ENCODE measurements at regions not wholly inside any gene's neighbourhood (a gene's known extent, or its start where the extent isn't known, plus 50 kb on each side); places are given as distances from the start of the nearest gene placed in this dataset.

DNA sequence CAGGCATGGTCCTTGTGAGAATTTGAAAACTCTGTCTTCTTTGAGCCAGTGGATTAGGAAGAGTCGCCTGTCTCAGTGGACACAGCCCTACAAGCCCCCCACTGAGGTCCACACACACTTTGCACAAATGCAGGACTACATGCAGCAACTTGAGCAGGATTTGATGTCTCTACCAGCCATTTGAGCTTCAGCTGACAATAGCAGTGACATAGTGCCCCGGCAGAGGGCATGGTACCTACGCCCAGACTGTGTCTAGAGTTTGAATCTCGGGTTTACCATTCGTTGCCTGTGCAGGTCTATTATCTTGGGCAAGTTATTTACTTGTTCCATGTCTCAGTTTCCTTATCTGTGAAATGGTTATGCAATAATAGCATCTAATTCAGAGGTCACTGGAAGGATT is 580.1 kb downstream of the TFAP2B start:
- DNase-seq (ENCODE audit: low spot score in 2 of 2) (no peak), ATAC-seq (no peak)
- Mint-ChIP-seq H3K4me1 (no peaks in the 10 kb centered on the region), H3K36me3 (no peaks in the 10 kb centered on the region), H3K27ac (no peak overlapping the region), H3K9me3 (peaks cover under 1% of the 10 kb centered on the region), H3K4me3 (no peak overlapping the region)

- Mint-ChIP-seq H3K4me1 (no peaks in the 10 kb centered on the region), H3K27ac (no peak overlapping the region), H3K36me3 (no peaks in the 10 kb centered on the region), H3K4me3 (no peak overlapping the region), H3K9me3 (peaks cover 13% of the 10 kb centered on the region)
- ATAC-seq (no peak), DNase-seq (ENCODE audit: low spot score in 2 of 2) (no peak)
Measured at GRCh38 chr6:51410453-51410852, 591.8 kb downstream of the TFAP2B start.

GRCh38 chr6:51411496-51412125 is 592.9 kb downstream of the TFAP2B start:
- Mint-ChIP-seq H3K27ac (no peak overlapping the region), H3K4me1 (no peaks in the 10 kb centered on the region), H3K9me3 (peaks cover 9% of the 10 kb centered on the region), H3K4me3 (no peak overlapping the region), H3K36me3 (no peaks in the 10 kb centered on the region)
- DNase-seq (ENCODE audit: low spot score in 2 of 2) (no peak), ATAC-seq (no peak)

DNA sequence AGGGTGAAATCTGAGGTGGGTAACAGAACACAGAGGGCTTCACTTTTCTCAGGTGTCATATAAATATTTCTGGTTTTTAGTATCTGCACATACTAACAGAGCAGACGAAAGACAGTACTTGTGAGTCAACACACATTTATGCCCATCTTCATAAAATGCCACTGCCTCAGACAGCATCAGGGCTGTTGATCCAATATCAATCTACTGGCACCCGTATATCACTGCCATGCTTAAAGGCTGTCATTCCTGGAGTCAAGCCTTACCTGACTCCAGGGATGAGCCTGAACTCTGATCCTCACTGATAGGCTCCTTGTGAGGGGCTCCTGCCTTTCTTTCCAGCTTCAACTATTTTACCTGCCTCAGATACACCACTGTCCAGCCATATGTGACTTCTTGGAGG is 595.7 kb downstream of the TFAP2B start:
- Mint-ChIP-seq H3K27ac (no peak overlapping the region), H3K4me3 (no peak overlapping the region), H3K9me3 (peaks cover 11% of the 10 kb centered on the region), H3K36me3 (no peaks in the 10 kb centered on the region), H3K4me1 (no peaks in the 10 kb centered on the region)
- ATAC-seq (no peak), DNase-seq (ENCODE audit: low spot score in 2 of 2) (no peak)

DNA sequence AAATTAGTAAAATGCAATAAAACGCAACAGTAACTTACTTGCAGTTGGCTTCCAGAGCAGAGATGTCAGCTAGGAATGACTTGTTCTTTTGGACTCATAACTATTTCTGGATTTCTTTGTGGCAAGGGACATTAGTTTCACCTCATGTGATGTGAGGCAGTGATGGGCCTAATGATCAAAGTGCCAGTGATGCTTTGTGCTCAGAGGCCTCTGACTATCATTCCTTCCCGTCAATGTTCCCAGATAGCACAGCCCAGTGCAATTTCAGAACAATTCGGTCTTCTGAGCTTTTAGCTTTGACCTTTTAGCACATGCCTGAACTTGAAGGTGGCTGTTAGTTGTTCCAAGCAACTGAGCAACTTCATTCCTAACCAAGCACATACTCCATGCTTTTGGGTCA is 596.8 kb downstream of the TFAP2B start:
- no peak overlapping the region for H3K4me3 Mint-ChIP-seq
- ATAC-seq, result no peak
- H3K27ac Mint-ChIP-seq, result no peak overlapping the region
- no peaks in the 10 kb centered on the region for H3K36me3 Mint-ChIP-seq
- peaks cover 13% of the 10 kb centered on the region for H3K9me3 Mint-ChIP-seq
- H3K4me1 Mint-ChIP-seq, result no peaks in the 10 kb centered on the region
- no peak for DNase-seq (ENCODE audit: low spot score in 2 of 2)

DNA sequence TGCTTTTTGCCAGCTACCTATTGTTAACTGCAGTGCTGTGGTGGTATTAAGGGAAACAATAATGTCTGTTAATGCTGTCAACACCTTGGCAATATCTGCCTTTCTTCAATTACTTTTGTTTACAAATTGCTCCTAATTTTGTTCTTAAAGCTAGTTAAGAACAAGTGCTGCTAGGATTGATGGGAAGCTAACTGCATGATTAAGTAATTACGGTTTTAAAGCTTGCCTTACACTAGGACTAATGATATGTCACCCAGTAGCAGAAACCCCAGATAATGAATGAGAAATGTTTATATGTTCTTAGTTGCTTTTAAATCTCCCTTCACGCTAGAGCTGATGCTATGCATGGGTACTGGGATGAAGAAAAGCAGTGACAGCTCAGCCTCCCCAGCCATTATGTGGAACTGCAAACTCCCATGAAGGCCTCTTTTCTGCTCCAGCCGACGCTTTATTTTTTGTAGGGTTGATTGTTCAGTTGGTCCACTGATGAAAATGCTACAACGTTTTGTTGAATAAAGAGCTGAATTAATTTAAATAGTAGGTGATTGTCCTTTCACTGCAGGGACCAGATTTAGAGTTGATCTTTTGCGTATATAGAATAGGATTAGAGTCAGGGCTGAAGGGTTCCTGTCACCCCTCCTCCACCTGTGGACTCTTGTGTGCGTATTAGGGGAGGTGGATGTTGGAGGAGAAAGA is 610.5 kb downstream of the TFAP2B start:
- Mint-ChIP-seq H3K36me3 (no peaks in the 10 kb centered on the region), H3K4me1 (no peaks in the 10 kb centered on the region), H3K4me3 (no peak overlapping the region), H3K27ac (no peak overlapping the region), H3K9me3 (peaks cover 12% of the 10 kb centered on the region)
- DNase-seq (ENCODE audit: low spot score in 2 of 2), result no peak
- ATAC-seq, result no peak

DNA sequence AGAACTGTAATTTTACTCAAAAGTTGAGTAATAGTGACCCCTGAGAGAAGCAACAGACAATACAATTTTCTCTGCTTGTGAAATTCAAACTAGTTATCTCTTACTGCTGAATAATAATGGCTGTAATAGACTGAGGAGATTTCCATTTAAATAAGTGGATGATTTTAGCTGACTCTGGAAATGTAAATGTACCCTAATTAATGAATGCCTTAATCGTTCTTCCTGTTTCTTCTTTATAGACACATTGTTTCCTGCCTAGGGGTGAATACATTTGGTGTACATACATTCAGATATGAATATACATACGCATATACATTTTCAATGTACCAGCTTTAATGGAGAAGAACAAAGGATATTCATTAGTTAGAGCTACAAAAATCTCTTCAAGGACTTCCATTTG is 611.9 kb downstream of the TFAP2B start:
- no peak overlapping the region for H3K27ac Mint-ChIP-seq
- no peaks in the 10 kb centered on the region for H3K36me3 Mint-ChIP-seq
- ATAC-seq, result no peak
- no peaks in the 10 kb centered on the region for H3K4me1 Mint-ChIP-seq
- no peak for DNase-seq (ENCODE audit: low spot score in 2 of 2)
- H3K9me3 Mint-ChIP-seq, result peaks cover 8% of the 10 kb centered on the region
- no peak overlapping the region for H3K4me3 Mint-ChIP-seq

- no peak overlapping the region for H3K4me3 Mint-ChIP-seq
- H3K4me1 Mint-ChIP-seq, result no peaks in the 10 kb centered on the region
- peaks cover 8% of the 10 kb centered on the region for H3K9me3 Mint-ChIP-seq
- ATAC-seq (no peak), DNase-seq (ENCODE audit: low spot score in 2 of 2) (no peak)
- no peaks in the 10 kb centered on the region for H3K36me3 Mint-ChIP-seq
- H3K27ac Mint-ChIP-seq, result no peak overlapping the region
Measured at GRCh38 chr6:51432481-51432880, 613.8 kb downstream of the TFAP2B start.

GRCh38 chr6:51450248-51450957 is 631.7 kb downstream of the TFAP2B start:
- ATAC-seq (no peak), DNase-seq (ENCODE audit: low spot score in 2 of 2) (no peak)
- H3K4me1 Mint-ChIP-seq, result no peaks in the 10 kb centered on the region
- H3K36me3 Mint-ChIP-seq, result no peaks in the 10 kb centered on the region
- no peak overlapping the region for H3K4me3 Mint-ChIP-seq
- H3K9me3 Mint-ChIP-seq, result peaks cover 7% of the 10 kb centered on the region
- H3K27ac Mint-ChIP-seq, result no peak overlapping the region

GRCh38 chr6:51450958-51451357 is 632.3 kb downstream of the TFAP2B start:
- H3K27ac Mint-ChIP-seq, result no peak overlapping the region
- no peaks in the 10 kb centered on the region for H3K36me3 Mint-ChIP-seq
- ATAC-seq (no peak), DNase-seq (ENCODE audit: low spot score in 2 of 2) (no peak)
- no peaks in the 10 kb centered on the region for H3K4me1 Mint-ChIP-seq
- H3K4me3 Mint-ChIP-seq, result no peak overlapping the region
- H3K9me3 Mint-ChIP-seq, result peaks cover 7% of the 10 kb centered on the region

GRCh38 chr6:51456282-51456681 is 631.1 kb downstream of the PKHD1 start:
- H3K4me3 Mint-ChIP-seq, result no peak overlapping the region
- peaks cover 5% of the 10 kb centered on the region for H3K9me3 Mint-ChIP-seq
- no peak for ATAC-seq
- no peak for DNase-seq (ENCODE audit: low spot score in 2 of 2)
- no peaks in the 10 kb centered on the region for H3K36me3 Mint-ChIP-seq
- H3K27ac Mint-ChIP-seq, result no peak overlapping the region
- H3K4me1 Mint-ChIP-seq, result no peaks in the 10 kb centered on the region

DNA sequence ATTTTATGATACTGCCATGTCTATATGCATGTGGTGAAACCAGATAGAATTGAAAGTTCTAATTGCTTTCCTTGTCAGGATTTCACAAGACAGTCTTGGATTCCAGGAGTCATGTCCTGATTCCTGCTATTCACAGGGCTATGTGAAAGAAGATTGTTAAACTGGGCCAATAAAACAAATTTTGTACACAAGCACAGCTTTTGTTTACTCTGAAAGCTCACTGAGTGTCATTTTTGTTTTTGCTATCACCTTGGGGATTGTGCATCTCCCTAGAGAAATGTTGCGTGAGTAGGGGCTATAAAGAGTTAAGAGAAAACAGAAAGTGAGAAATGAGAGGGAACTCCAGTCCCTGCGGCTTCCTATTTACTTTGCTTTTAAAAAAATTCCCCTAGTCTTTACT is 627.5 kb downstream of the PKHD1 start:
- DNase-seq (ENCODE audit: low spot score in 2 of 2), result no peak
- Mint-ChIP-seq H3K36me3 (no peaks in the 10 kb centered on the region), H3K4me1 (no peaks in the 10 kb centered on the region), H3K4me3 (no peak overlapping the region), H3K27ac (no peak overlapping the region), H3K9me3 (peaks cover 8% of the 10 kb centered on the region)
- no peak for ATAC-seq

- H3K27ac Mint-ChIP-seq, result no peak overlapping the region
- H3K9me3 Mint-ChIP-seq, result peaks cover 10% of the 10 kb centered on the region
- no peaks in the 10 kb centered on the region for H3K4me1 Mint-ChIP-seq
- H3K4me3 Mint-ChIP-seq, result no peak overlapping the region
- H3K36me3 Mint-ChIP-seq, result no peaks in the 10 kb centered on the region
- no peak for ATAC-seq
- no peak for DNase-seq (ENCODE audit: low spot score in 2 of 2)
Measured at GRCh38 chr6:51462896-51463295, 624.5 kb downstream of the PKHD1 start.

DNA sequence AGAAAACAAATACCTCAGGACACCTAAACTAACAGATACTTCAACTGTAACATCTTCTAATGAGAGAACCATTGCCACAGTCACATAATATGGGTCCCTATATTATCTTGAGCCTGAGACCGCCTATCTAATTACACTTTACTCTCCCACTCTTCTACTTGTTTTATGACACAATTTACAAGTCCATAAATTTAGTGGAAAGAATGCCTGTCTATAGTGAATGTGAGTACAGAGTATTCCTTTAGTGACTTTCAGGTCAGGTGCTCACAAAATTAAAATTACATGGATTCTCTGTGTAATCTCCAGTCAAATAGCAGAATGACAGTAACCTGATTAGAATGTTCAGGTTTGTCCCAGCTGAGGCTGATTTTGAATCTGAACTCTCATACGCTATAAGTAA is 624.1 kb downstream of the PKHD1 start:
- no peak overlapping the region for H3K4me3 Mint-ChIP-seq
- H3K36me3 Mint-ChIP-seq, result no peaks in the 10 kb centered on the region
- no peak for ATAC-seq
- H3K27ac Mint-ChIP-seq, result no peak overlapping the region
- DNase-seq (ENCODE audit: low spot score in 2 of 2), result no peak
- H3K9me3 Mint-ChIP-seq, result peaks cover 10% of the 10 kb centered on the region
- no peaks in the 10 kb centered on the region for H3K4me1 Mint-ChIP-seq

DNA sequence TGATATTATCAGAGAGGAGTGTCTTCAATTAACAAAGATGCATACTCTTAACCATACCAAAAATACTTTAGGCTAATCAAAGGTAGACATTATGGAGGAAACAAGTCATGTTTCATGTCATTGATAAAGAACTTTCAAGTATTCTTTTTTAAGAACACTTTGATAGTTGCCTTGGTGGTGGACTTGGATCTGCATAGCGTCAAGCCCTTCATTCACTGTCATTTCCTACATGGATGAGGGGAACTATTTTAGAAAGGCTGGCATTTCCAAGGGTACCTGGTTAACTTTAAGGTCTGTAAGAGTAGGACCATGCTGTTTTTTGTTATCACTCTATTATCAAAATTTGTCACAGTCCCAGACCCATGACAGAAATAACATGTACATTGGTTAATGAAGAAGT is 622.5 kb downstream of the PKHD1 start:
- peaks cover 18% of the 10 kb centered on the region for H3K9me3 Mint-ChIP-seq
- H3K4me1 Mint-ChIP-seq, result no peaks in the 10 kb centered on the region
- ATAC-seq, result no peak
- H3K4me3 Mint-ChIP-seq, result no peak overlapping the region
- no peak for DNase-seq (ENCODE audit: low spot score in 2 of 2)
- H3K36me3 Mint-ChIP-seq, result no peaks in the 10 kb centered on the region
- no peak overlapping the region for H3K27ac Mint-ChIP-seq

DNA sequence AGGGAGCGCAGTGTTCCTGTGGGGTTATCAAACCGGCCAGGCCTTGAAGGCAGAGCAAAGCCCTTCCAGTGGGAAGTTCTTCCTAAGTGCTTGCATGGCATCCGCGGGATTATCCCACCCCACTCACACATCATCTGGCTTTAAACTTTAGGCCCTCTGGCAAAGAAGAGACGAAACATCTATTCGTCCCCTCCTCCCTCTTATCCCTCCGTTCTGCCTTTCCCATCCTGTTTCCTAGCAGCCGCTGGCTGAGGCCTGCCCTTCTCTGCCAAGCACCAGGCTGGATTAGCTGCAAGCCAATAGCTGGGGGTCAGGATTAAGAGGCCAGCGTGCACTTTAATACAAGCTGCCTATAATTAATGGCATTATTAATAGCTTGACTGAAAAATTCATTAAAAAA is 621.0 kb downstream of the PKHD1 start:
- H3K9me3 Mint-ChIP-seq, result peaks cover 12% of the 10 kb centered on the region
- H3K27ac Mint-ChIP-seq, result no peak overlapping the region
- no peaks in the 10 kb centered on the region for H3K36me3 Mint-ChIP-seq
- H3K4me3 Mint-ChIP-seq, result no peak overlapping the region
- DNase-seq (ENCODE audit: low spot score in 2 of 2), result no peak
- ATAC-seq, result no peak
- H3K4me1 Mint-ChIP-seq, result no peaks in the 10 kb centered on the region

All from stimulated activated effector memory CD8-positive, alpha-beta T cell treated with anti-CD3 and anti-CD28 coated beads, Interleukin-12 subunit alpha, Interleukin-12 subunit beta, amount 100 ng/mL, for 72 hours (primary cell).